NT2/D1 (cell line): ENCODE measurements at regions not wholly inside any gene's neighbourhood (a gene's known extent, or its start where the extent isn't known, plus 50 kb on each side); places are given as distances from the start of the nearest gene placed in this dataset.

Experiments used
- SUZ12 ChIP-seq: IDR thresholded peaks from 2 replicates; pipeline ENCODE4 v1.6.1; 2011; ENCODE audit not compliant: insufficient read length, insufficient read depth; ENCODE audit errors: extremely low read depth
- YY1 ChIP-seq: IDR thresholded peaks from 2 replicates; pipeline ENCODE4 v1.6.1; 2011; ENCODE audit not compliant: insufficient read length, insufficient read depth
- ZNF274 ChIP-seq: IDR thresholded peaks from 2 replicates; pipeline ENCODE4 v1.6.1; 2011; ENCODE audit warnings: mild to moderate bottlenecking, low read depth, low read length

- TF ChIP-seq YY1: no peak
- no peak for TF ChIP-seq SUZ12
- no peak for TF ChIP-seq ZNF274
These were observed 142.8 kb downstream of the SHANK2 start for GRCh38 chr11:71109586-71109985.
